Liver (tissue), 3 donors: ENCODE measurements at regions not wholly inside any gene's neighbourhood (a gene's known extent, or its start where the extent isn't known, plus 50 kb on each side); places are given as distances from the start of the nearest gene placed in this dataset.

Experiments used
- GABPA ChIP-seq, 2 donors: IDR thresholded peaks in 1 of 2; conservative IDR thresholded peaks in 1 of 2; 2 replicates each; pipeline ENCODE4 v1.6.1; 2016; ENCODE audit warnings: antibody characterized with exemption in 2 of 2, mild to moderate bottlenecking in 1 of 2, moderate library complexity in 1 of 2
- HNF4G ChIP-seq: IDR thresholded peaks from 2 replicates; pipeline ENCODE4 v1.6.1; 2016; ENCODE audit warnings: antibody characterized with exemption
- JUND ChIP-seq, 2 donors: IDR thresholded peaks; 2 replicates each; pipeline ENCODE4 v1.6.1; 2016; ENCODE audit warnings: antibody characterized with exemption in 2 of 2
- SP1 ChIP-seq: IDR thresholded peaks from 2 replicates; pipeline ENCODE4 v1.6.1; 2018; ENCODE audit warnings: antibody characterized with exemption, mild to moderate bottlenecking
- TF ChIP-seq, protein P1 (sequence below): fragments of 150-350 bp; IDR thresholded peaks from 2 replicates; pipeline ENCODE4 v1.5.1; 2017; ENCODE audit warnings: improper control_type of control experiment, low read depth, low read length; ENCODE audit not compliant: missing input control
- TF ChIP-seq, protein P2 (sequence below): IDR thresholded peaks from 2 replicates; pipeline ENCODE4 v1.6.1; 2016; ENCODE audit warnings: antibody characterized with exemption, mild to moderate bottlenecking
- donor health status: healthy.
- donor health status: healthy.

DNA sequence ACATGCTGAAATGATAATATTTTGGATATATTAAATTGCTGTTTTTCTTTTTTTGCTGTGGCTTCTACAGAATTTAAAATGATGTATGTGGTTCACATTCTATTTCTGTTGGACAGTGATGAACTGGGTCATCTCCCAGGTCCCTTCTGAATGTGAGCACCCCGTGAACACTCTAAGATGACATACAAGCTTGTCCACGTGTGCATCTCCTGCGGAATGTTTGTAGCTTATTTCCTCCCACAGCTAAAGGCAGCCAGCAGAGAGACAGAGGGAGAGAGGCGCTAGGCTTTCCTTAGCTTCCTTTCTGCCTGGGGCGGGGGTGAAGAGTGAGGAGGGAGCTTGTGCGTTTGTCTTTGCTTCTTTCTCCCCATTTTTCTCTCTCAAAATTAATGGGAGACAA lies 219.1 kb downstream of the EMX2 start:
- TF ChIP-seq, protein P1, sequence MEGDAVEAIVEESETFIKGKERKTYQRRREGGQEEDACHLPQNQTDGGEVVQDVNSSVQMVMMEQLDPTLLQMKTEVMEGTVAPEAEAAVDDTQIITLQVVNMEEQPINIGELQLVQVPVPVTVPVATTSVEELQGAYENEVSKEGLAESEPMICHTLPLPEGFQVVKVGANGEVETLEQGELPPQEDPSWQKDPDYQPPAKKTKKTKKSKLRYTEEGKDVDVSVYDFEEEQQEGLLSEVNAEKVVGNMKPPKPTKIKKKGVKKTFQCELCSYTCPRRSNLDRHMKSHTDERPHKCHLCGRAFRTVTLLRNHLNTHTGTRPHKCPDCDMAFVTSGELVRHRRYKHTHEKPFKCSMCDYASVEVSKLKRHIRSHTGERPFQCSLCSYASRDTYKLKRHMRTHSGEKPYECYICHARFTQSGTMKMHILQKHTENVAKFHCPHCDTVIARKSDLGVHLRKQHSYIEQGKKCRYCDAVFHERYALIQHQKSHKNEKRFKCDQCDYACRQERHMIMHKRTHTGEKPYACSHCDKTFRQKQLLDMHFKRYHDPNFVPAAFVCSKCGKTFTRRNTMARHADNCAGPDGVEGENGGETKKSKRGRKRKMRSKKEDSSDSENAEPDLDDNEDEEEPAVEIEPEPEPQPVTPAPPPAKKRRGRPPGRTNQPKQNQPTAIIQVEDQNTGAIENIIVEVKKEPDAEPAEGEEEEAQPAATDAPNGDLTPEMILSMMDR = no peak
- TF ChIP-seq JUND (IDR thresholded peaks at IDR 0.05) (no peak), SP1 (no peak), HNF4G (no peak), GABPA (IDR thresholded peaks at IDR 0.05 in 1 of 2, conservative IDR thresholded peaks at IDR 0.05 in 1 of 2) (no peak)
- TF ChIP-seq, protein P2, sequence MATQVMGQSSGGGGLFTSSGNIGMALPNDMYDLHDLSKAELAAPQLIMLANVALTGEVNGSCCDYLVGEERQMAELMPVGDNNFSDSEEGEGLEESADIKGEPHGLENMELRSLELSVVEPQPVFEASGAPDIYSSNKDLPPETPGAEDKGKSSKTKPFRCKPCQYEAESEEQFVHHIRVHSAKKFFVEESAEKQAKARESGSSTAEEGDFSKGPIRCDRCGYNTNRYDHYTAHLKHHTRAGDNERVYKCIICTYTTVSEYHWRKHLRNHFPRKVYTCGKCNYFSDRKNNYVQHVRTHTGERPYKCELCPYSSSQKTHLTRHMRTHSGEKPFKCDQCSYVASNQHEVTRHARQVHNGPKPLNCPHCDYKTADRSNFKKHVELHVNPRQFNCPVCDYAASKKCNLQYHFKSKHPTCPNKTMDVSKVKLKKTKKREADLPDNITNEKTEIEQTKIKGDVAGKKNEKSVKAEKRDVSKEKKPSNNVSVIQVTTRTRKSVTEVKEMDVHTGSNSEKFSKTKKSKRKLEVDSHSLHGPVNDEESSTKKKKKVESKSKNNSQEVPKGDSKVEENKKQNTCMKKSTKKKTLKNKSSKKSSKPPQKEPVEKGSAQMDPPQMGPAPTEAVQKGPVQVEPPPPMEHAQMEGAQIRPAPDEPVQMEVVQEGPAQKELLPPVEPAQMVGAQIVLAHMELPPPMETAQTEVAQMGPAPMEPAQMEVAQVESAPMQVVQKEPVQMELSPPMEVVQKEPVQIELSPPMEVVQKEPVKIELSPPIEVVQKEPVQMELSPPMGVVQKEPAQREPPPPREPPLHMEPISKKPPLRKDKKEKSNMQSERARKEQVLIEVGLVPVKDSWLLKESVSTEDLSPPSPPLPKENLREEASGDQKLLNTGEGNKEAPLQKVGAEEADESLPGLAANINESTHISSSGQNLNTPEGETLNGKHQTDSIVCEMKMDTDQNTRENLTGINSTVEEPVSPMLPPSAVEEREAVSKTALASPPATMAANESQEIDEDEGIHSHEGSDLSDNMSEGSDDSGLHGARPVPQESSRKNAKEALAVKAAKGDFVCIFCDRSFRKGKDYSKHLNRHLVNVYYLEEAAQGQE = no peak
